HCT116 (cell line): ENCODE measurements at regions not wholly inside any gene's neighbourhood (a gene's known extent, or its start where the extent isn't known, plus 50 kb on each side); places are given as distances from the start of the nearest gene placed in this dataset.

Experiments used
- ATAC-seq: fragments of 200-7000 bp; cut with Tn5 transposase; 2 replicates; pipeline ENCODE4 v1.9.1; 2020; ENCODE audit warnings: mild to moderate bottlenecking, moderate library complexity
- BruUV-seq: library from RNA; stranded (reverse); fragments of 400-500 nt; replicated peaks from 2 replicates; lab custom pipeline; 2021; lab: Mats Ljungman, UMichigan
- CTCF ChIA-PET: fragments of 300-600 bp; sonication (Branson Sonifier 250); formaldehyde crosslinking; loops from one replicate; lab custom pipeline; 2021; ENCODE audit warnings: antibody characterized with exemption; lab: Charles Lee
- POLR2A ChIA-PET: fragments of 300-600, 350-600 bp; sonication (Branson Sonifier 250); formaldehyde crosslinking; loops from one replicate; lab custom pipeline; 2021; ENCODE audit warnings: antibody characterized with exemption; lab: Charles Lee
- RAD21 ChIA-PET, 2 experiments: fragments of 300-600 bp; sonication (Branson Sonifier 250); formaldehyde crosslinking; loops; one replicate each; lab custom pipeline; 2023; ENCODE audit warnings: low total read pairs in 2 of 2; ENCODE audit not compliant: uncharacterized antibody in 2 of 2, unreplicated experiment in 2 of 2, low non-redundant PET in 1 of 2; lab: Charles Lee
- DNase-seq: peaks from one replicate; pipeline ENCODE4 v3.0.0-alpha.2; 2010; ENCODE audit warnings: low read depth, low spot score
- H2AFZ ChIP-seq: fragments of 200-600 bp; shearing (Covaris generic), sonication (generic); 2 replicates; pipeline ENCODE4 v1.6.1; 2017; ENCODE audit warnings: low read depth, mixed run types, mixed read lengths, antibody characterized with exemption, low read length; ENCODE audit not compliant: poor library complexity, severe bottlenecking
- H3K27ac ChIP-seq: 2 replicates; pipeline ENCODE4 v1.5.1; 2012; ENCODE audit warnings: low read depth, low read length
- H3K27me3 ChIP-seq: fragments of 200-600 bp; sonication (generic); 2 replicates; pipeline ENCODE4 v1.6.1; 2016; ENCODE audit warnings: mixed run types, low read length, mixed read lengths; ENCODE audit not compliant: insufficient read depth
- H3K36me3 ChIP-seq, 2 experiments: fragments of 200-500 bp in 1 of 2; fragments of 200-600 bp in 1 of 2; sonication (Bioruptor generic) in 1 of 2; sonication (generic) in 1 of 2; 2 replicates each; pipeline versions ENCODE4 v1.5.1 to v1.6.1; 2014 to 2016; ENCODE audit warnings: low read length in 2 of 2, inconsistent platforms in 1 of 2, mixed read lengths in 1 of 2, mixed run types in 1 of 2; ENCODE audit not compliant: insufficient read depth in 2 of 2, control insufficient read depth in 1 of 2
- H3K4me1 ChIP-seq, 2 experiments: fragments of 200-600 bp in 1 of 2; sonication (generic) in 1 of 2; 2 replicates each; pipeline versions ENCODE4 v1.5.1 to v1.6.1; 2012 to 2017; ENCODE audit warnings: low read length in 2 of 2, inconsistent platforms in 1 of 2, mild to moderate bottlenecking in 1 of 2, mixed read lengths in 1 of 2, mixed run types in 1 of 2, moderate library complexity in 1 of 2; ENCODE audit not compliant: insufficient read depth in 2 of 2, control insufficient read depth in 1 of 2
- H3K4me2 ChIP-seq: fragments of 200-600 bp; sonication (generic); 2 replicates; pipeline ENCODE4 v1.6.1; 2017; ENCODE audit warnings: mixed run types, low read length, mixed read lengths
- H3K4me3 ChIP-seq, 2 experiments: fragments of 200-600 bp in 1 of 2; sonication (generic) in 1 of 2; replicated peaks in 1 of 2; 2 replicates each; pipeline ENCODE4 v1.5.1; 2011 to 2016; ENCODE audit warnings: low read length in 2 of 2, control low read depth in 1 of 2, low read depth in 1 of 2, mild to moderate bottlenecking in 1 of 2, mixed read lengths in 1 of 2, mixed run types in 1 of 2
- H3K79me2 ChIP-seq: fragments of 200-600 bp; sonication (generic); 2 replicates; pipeline ENCODE4 v1.6.1; 2017; ENCODE audit warnings: mild to moderate bottlenecking, mixed run types, low read length, moderate library complexity, mixed read lengths; ENCODE audit not compliant: insufficient read depth
- H3K9ac ChIP-seq: fragments of 200-600 bp; sonication (generic); 2 replicates; pipeline ENCODE4 v1.6.1; 2016; ENCODE audit warnings: low read length, mixed read lengths
- H3K9me2 ChIP-seq: fragments of 200-600 bp; sonication (generic), shearing (Covaris generic); 2 replicates; pipeline ENCODE4 v1.6.1; 2017; ENCODE audit warnings: mixed run types, mild to moderate bottlenecking, moderate library complexity; ENCODE audit not compliant: insufficient read depth
- H3K9me3 ChIP-seq, 2 experiments: fragments of 200-500 bp in 1 of 2; fragments of 200-600 bp in 1 of 2; sonication (Bioruptor generic) in 1 of 2; sonication (generic) in 1 of 2; 2 replicates each; pipeline ENCODE4 v1.6.1; 2014 to 2017; ENCODE audit warnings: low read length in 2 of 2, mixed read lengths in 2 of 2, inconsistent platforms in 1 of 2, low read depth in 1 of 2, mild to moderate bottlenecking in 1 of 2, mixed run types in 1 of 2, moderate library complexity in 1 of 2; ENCODE audit not compliant: control insufficient read depth in 1 of 2, insufficient read depth in 1 of 2
- H4K20me1 ChIP-seq: fragments of 200-600 bp; sonication (generic), shearing (Covaris generic); 2 replicates; pipeline ENCODE4 v1.6.1; 2017; ENCODE audit warnings: mixed run types, mild to moderate bottlenecking, moderate library complexity; ENCODE audit not compliant: insufficient read depth
- ATF3 ChIP-seq: IDR thresholded peaks from 2 replicates; pipeline ENCODE4 v1.6.1; 2012
- CBX3 ChIP-seq: IDR thresholded peaks from 2 replicates; pipeline ENCODE4 v1.6.1; 2012; ENCODE audit warnings: low read depth
- FOSL1 ChIP-seq: IDR thresholded peaks from 2 replicates; pipeline ENCODE4 v1.6.1; 2012; ENCODE audit warnings: low read depth
- JUND ChIP-seq: IDR thresholded peaks from 2 replicates; pipeline ENCODE4 v1.6.1; 2012
- MAX ChIP-seq: IDR thresholded peaks from 2 replicates; pipeline ENCODE4 v1.6.1; 2012
- POLR2A ChIP-seq: IDR thresholded peaks from 2 replicates; pipeline ENCODE4 v1.7.0; 2011; ENCODE audit warnings: borderline replicate concordance; ENCODE audit not compliant: insufficient read depth, insufficient read length; ENCODE audit errors: extremely low read depth
- POLR2AphosphoS5 ChIP-seq: IDR thresholded peaks from 2 replicates; pipeline ENCODE4 v1.6.1; 2011; ENCODE audit warnings: mild to moderate bottlenecking, low read depth, low read length, moderate library complexity
- REST ChIP-seq: IDR thresholded peaks from 2 replicates; pipeline ENCODE4 v1.6.1; 2012; ENCODE audit warnings: low read depth
- SP1 ChIP-seq: IDR thresholded peaks from 2 replicates; pipeline ENCODE4 v1.6.1; 2012; ENCODE audit warnings: low read depth
- TCF7L2 ChIP-seq: IDR thresholded peaks from 2 replicates; pipeline ENCODE4 v1.7.0; 2011; ENCODE audit warnings: borderline replicate concordance, inconsistent platforms; ENCODE audit not compliant: insufficient read depth, insufficient read length; ENCODE audit errors: extremely low read depth
- ZBTB33 ChIP-seq: IDR thresholded peaks from 2 replicates; pipeline ENCODE4 v1.6.1; 2011; ENCODE audit warnings: mild to moderate bottlenecking, low read length, moderate library complexity; ENCODE audit not compliant: insufficient replicate concordance; ENCODE audit errors: extremely low read depth
- ZNF274 ChIP-seq: fragments of 200-500 bp; sonication (Bioruptor generic); IDR thresholded peaks from 2 replicates; pipeline ENCODE4 v1.6.1; 2014; ENCODE audit warnings: mild to moderate bottlenecking, low read depth, low read length, inconsistent platforms
- intact Hi-C: fragments of 100-400 bp; cut with micrococcal nuclease; formaldehyde crosslinking; loops from 2 replicates; pipeline ENCODE4 v1.10.0; 2022

GRCh38 chr4:74625981-74626380 is 168.3 kb downstream of the BTC start:
- CTCF ChIA-PET, result interaction anchor here (1.9 kb wide), 1 partner anchor 50 kb away, joined by 7 read pairs; no protein-coding TSS in a partner anchor
- H3K9ac ChIP-seq, result peak overlapping the region; percentile 61

More at GRCh38 chr4:74625981-74626380, 168.3 kb downstream of the BTC start:
- no peaks in the 10 kb centered on the region for H3K9me2 ChIP-seq
- no peak for TF ChIP-seq REST
- no peak for TF ChIP-seq ATF3
- no peak for TF ChIP-seq MAX
- no peak for TF ChIP-seq POLR2A
- TF ChIP-seq CBX3, result no peak
- TF ChIP-seq SP1, result no peak
- no peak for TF ChIP-seq ZNF274
- no peak for TF ChIP-seq POLR2AphosphoS5
- TF ChIP-seq ZBTB33, result no peak
- TF ChIP-seq TCF7L2, result no peak
- TF ChIP-seq FOSL1, result no peak
- no peak for TF ChIP-seq JUND
- TF ChIP-seq, all 23 proteins: peak for 0
- Histone ChIP-seq H3K27ac (peak overlapping the region; percentile 94), H3K79me2 (no peaks in the 10 kb centered on the region; the same call in none of the 2 replicates), H2AFZ (no peak overlapping the region), H3K4me3 (no peak overlapping the region), H3K4me1 (peaks cover 81 to 99% of the 10 kb centered on the region in 2 experiments), H3K27me3 (no peaks in the 10 kb centered on the region), H3K4me2 (peak overlapping the region; percentile 45; the same call in 1 of the 2 replicates), H3K36me3 (peaks cover 0 to 2% of the 10 kb centered on the region in 2 experiments; a peak in 1 of 4 replicates), H4K20me1 (no peaks in the 10 kb centered on the region), H3K9me3 (no peaks in the 10 kb centered on the region)
- ChIA-PET POLR2A (interaction anchor here (0.8 to 13.3 kb wide), 12 partner anchors 9 to 181 kb away, joined by 3 to 145 read pairs (median 13); partner anchors contain the start of gene AREG), RAD21 (no interaction called here)
- DNase-seq (no peak), ATAC-seq (no peak)
- intact Hi-C loops, result loop anchor here (2.0 kb wide), 1 partner anchor 81 kb away; no protein-coding TSS in a partner anchor
- no TSS peak for BruUV-seq
